ENCODE measurements at regions not wholly inside any gene's neighbourhood (a gene's known extent, or its start where the extent isn't known, plus 50 kb on each side); places are given as distances from the start of the nearest gene placed in this dataset.
"Not testable (repeated sequence)": the region's sequence is repeated elsewhere in the genome, so short reads cannot be mapped to it uniquely, and the experiment has no call there.

GRCh38 chr18:22044474-22045220 lies 124.7 kb upstream of the GATA6 start:
- no peak for DNase-seq

GRCh38 chr18:22045221-22045918 lies 124.0 kb upstream of the GATA6 start:
- no peak for DNase-seq

- DNase-seq, result no peak
Observed at GRCh38 chr18:22046473-22046872, 122.9 kb upstream of the GATA6 start.

DNA sequence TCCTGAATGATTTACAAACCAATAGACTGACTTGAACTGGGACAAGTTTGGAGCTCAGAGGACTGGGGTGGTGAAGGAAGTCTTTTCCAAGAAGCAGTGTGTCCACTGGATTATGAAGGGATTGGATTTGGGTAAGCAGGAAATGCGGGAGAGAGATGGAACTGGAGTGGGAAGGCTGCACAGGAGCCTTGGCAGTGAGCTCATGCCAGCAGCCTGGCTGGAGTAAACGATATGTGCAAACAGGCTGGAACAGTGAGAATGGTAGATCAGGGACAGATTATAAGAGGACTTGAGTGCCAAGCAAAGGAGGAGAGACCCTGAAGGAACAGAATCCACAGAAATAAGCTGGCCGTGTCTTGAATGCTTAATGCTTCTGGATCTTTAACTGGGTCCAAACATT lies 121.9 kb upstream of the GATA6 start:
- DNase-seq, result no peak

DNA sequence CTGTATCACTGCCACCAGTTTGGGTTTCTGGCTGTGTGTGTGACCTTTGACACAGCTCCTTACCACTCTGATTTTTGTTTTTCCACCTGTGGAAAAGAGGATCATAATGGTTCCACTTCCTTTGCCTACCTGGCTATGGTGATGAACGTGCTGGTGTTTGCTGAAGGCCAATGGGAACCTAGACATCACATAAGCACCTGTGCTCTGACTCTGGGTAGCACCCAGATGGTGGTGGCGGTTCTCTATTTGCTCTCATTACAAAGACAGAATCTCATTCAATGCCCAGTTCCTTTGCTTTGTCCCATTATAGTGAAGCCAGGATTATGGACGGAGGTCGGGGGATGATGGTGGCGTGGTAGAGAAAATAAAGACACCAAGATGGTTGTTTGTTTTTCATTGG lies 121.2 kb upstream of the GATA6 start:
- DNase-seq, result no peak

DNA sequence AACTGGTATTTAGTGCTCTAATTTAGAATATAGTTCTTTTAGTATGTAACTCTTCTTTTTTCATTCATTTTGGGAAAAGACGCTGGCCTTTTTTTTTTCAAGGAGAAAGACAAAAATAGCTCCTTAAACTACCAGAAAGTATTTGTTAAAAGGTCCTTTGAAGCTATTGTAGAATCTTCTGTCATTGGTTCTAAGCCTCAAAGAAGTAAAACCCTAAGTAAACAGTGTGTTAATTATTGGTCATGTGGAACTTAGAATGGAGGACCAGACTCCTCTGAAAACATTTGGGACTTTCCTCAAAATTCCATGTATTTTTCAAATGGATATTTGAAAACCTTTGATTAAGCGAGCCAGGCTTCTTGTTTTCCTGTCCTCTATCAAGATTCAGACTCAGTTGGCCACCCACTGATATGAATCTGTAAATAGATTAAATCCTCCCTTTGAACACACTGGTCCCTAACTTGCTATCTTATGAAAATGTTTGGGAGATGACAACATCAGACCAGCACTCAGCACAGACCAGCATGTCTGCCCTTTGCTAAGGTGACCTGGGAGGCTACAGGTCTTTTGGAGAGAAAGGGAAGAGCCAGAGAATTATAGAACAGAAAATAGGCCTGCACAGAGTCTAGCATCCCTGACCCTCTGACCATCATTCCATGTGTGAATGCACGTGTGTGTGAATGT lies 120.3 kb upstream of the GATA6 start:
- no peak for DNase-seq

GRCh38 chr18:22052405-22053105 lies 116.8 kb upstream of the GATA6 start:
- DNase-seq, result no peak

GRCh38 chr18:22055466-22056238 lies 113.7 kb upstream of the GATA6 start:
- DNase-seq, result no peak

DNA sequence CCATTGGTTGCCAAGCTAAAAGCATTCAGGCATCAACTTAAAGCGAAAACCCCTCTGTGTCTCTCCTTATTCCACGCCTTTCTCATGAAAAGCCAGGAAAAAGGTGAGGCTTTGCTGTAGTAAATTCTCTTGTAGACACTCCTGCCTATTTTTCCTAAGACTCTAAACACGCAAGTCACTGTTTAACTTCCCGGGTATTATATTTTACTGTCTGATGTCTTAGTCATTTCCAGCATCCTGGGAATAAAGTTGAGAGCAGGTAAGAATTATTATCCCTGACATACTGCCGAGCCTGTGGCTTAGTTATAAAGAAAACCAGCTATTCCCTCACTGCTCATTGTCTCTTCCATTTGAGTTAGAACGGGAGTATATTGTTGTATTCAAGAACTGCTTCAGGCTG lies 112.4 kb upstream of the GATA6 start:
- DNase-seq, result no peak

DNA sequence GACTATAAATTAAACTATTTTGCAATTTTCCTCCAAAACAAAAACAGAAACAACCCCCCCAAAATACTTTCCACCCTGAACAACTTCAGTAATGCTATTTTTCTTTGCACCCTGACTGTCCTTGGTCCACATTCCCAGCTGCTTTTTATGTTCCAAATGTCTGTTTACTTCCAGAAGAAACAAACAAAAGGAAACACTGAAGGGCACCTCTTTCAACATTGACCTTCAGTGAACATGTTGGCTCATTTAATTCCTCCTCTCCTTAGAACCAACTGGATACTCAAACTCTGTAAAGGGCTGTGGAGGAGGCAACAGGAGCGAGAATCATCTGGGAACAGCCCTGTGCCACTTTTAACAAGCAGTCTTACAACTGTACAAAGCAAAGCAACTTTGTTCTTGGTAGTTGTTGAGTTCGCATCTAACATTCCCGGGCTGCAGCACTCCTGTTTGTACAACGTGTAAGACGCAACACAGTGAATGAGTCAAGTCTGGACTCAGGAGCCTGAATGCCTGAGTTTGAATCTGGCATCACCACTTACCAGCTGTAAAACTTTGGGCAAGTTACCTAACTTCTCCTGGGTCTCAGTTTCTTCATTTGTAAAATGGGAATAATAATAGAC lies 111.4 kb upstream of the GATA6 start:
- no peak for DNase-seq

DNA sequence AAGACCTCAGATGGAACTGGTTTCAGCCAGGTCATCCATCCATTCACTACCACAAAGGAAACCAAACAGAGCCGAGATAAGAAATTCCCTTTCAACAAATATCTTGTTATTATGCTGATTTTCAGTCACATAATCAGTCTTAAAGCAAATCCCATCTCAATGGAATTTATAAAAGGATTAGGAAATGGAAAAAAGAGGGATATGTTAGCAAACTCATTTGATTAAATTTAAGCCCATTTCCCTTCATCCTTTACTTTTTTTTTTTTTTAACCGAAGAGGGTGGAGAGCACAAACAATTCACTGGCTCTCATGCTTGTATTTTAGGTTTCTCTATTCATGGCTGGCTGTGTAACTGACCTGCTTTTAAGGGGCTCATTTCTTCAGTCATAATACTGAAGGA lies 109.0 kb upstream of the GATA6 start:
- DNase-seq, result no peak

DNA sequence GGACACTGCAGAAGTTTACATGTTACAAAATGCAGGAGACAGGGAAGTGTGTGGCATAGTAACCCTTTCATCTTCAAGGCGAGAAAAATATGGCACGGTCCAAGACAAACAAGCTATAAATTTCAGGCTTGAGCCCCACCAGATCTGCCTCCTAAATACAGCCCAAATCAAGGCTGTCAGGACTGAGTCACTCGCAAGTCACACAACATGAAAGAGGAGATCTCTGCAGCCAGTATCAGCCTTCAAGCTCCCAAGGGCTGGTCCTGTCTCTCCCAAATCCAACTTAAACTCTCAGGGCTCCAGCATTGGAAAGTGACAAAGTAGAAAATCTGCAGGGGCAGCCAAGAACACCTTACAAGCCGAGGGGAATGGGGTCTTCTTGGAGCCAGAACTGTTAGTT lies 106.3 kb upstream of the GATA6 start:
- no peak for DNase-seq

DNA sequence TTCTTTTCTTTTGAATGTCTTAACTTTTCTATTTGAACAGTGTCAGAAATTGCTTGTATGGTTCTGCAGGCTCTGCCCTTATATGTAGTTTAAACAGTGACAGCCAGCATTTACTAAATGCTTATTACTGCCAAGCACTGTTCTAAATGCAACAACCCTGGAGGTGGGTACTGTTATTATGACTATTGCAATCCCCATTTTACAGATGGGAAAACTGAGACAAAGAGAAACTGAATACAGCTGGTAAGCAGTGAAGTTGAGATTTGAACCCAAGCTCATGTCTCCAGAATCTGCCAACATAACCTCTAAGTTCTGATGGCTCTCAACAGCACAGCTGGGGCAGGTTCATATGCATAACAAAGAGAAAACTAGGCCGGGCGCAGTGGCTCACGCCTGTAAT lies 105.7 kb upstream of the GATA6 start:
- no peak for DNase-seq

DNA sequence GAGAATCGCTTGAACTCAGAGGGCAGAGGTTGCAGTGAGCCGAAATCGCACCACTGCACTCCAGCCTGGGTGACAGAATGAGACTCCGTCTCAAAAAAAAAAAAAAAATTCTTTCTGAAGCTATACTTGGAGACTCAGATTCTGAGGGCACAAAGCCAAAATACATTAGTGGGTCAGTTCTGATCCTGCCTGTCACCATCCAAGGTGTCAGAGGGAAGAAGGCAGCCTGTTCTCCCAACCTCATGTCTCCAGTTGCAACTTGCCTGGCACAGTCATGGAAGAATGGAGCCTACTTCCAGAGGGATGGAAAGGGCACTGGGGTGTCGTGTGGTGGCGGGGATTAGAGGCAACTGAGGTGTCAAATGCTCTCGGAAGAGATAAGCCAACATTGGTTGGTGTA lies 104.8 kb upstream of the GATA6 start:
- DNase-seq, result no peak

DNA sequence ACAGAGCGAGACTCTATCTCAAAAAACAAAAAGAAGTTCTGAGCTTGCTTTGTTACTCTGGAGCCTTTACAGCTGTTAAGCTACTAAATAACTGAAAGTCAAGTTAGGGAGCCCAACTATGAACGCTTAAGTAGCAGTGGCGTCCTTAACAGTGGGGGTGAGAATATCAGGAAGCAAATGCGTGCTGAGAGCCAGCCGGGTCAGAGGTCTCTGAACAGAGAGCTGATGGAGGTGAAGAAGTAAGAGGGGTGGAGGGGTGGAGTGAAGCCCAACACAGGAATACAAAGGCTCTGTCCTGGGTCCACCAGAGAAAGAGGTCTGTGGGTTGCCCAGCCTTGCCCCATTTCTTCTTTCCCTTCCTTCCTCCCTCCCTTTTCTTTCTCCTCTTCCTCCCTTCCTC lies 104.1 kb upstream of the GATA6 start:
- no peak for DNase-seq

GRCh38 chr18:22066083-22066485 lies 103.3 kb upstream of the GATA6 start:
- DNase-seq, result no peak

DNA sequence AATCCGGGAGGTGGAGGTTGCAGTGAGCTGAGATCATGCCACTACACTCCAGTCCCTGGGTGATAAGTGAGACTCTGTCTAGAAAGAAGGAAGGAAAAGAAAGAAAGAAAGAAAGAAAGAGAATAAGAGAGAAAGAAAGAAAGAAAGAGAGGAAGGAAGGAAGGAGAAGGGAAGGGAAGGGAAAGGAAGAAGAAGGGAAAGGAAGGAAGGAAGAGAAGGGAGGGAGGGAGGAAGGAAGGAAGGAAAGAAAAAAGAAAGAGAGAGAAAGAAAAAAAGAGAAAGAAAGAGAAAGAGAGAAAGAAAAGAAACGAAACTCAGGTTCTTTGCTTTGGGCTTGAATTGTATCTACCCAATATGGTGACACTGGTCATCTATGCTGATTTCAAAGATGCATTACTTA lies 102.3 kb upstream of the GATA6 start:
- no peak for DNase-seq

GRCh38 chr18:22067682-22068081 lies 101.7 kb upstream of the GATA6 start:
- DNase-seq, result no peak

DNA sequence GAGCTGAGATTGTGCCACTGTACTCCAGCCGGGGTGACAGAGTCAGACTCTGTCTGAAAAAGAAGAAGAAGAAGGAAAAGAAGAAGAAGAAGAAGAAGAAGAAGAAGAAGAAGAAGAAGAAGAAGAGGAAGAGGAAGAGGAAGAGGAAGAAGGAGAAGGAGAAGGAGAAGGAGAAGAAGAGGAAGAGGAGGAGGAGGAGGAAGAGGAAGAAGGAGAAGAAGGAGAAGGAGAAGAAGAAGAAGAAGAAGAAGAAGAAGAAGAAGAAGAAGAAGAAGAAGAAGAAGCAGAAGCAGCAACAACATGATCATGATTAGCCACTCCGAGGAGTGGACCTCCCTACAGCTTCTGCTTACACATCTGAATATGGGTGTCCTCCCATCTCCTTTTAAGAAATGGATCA lies 100.6 kb upstream of the GATA6 start:
- DNase-seq, result not testable (repeated sequence)

DNA sequence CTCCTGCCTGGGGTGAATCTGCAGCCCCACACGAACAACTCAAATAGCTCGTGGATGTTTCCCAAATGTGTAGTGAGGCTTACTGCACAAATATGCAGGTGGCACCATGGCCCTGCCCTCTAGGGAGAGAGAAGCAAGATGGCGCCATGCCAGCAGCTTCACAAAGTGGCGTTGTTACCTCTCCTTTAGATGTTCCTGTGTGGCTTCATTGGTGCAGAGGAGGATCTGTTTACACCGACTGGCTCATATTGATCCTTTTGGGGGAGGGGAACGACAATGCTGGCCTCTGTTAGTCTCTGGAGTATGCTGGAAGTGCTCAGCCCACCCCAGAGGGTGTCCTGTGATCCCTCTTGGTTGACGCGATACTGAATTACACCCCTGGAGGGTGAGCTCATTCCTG lies 99.5 kb upstream of the GATA6 start:
- no peak for DNase-seq

DNA sequence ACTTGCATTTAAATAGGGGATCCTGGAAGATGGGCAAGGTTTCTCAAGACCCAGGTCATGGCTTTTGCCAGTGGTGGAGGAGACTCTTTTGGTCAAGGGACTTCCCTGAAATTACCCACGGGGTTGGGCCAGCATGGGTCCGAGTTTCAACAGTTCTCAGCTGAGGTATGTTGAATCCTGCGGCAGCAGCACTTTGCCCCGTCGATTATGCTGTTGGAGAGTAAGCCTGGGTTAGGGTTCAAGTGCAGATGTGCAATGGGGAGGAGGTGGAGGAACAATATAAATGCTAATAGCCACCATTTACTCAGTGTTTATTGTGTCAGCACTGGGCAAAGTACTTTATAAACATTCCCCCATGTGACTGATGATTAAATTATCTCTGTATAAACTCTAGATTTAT lies 96.0 kb upstream of the GATA6 start:
- no peak for DNase-seq
